ENCODE measurements at regions not wholly inside any gene's neighbourhood (a gene's known extent, or its start where the extent isn't known, plus 50 kb on each side); places are given as distances from the start of the nearest gene placed in this dataset.
A peak's percentile ranks its signal among the peaks of the same experiment; 100 is the strongest.

DNA sequence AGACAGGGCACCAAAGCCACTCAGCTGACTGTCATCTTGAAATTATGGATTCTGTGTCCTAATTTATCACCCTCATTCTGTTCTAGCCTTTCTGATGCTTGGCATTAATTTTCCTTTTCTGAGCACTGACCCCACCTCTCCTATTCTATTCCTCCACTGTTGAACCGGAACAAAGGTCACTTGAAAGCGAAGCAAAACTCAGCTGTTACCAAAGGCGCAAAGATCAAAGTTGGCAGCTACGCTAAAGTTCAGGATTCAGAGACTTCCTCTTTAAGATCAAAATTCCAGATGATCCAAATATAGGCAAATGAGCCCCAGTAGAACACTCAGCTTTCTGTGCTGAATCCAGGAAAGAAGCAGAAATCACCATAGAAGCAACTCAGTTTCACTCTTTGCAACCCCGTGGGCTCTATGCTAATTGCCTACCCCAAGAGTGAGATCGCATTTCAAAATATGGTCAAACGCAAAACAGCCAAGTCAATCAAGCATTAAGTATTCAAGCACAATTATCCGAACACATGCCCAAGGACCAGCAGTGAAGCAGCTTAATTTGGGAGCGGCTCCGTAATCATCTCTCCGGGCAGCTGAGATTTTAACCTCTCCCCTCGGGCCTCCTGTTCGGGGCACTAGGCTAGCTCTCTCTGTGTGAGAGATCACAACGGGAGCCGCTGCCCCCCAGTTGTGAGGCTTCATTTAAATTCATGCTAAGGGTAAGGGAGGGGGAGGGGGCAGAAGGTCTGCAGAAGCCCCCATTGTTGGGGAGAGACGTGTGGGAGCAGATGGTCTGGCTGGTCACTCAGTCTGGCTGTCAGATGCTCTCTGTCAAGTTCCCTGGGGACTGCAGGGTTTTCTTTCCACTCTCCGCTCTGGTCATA, 288.6 kb downstream of the ELAVL2 start:
- no peaks in the 10 kb centered on the region for H3K36me3 ChIP-seq
- no peak overlapping the region for H3K27ac ChIP-seq
- peak overlapping the region in 2 of 4 donors; percentile 10 to 16 for H3K4me3 ChIP-seq
- 10 to 16% (median 14%) methylated on average over 15 to 17 of the region's 17 CpGs for WGBS, 5 donors
- intact Hi-C loops (cut with DNase I; ENCODE audit: low total_unique reads): no loop called here
- peaks cover 0 to 12% (median 4%) of the 10 kb centered on the region in 4 donors for H3K4me1 ChIP-seq
- H3K9me3 ChIP-seq: no peaks in the 10 kb centered on the region
- DNase-seq: peak in 1 of 2 donors; percentile 12
- H3K27me3 ChIP-seq: peaks cover 0 to 9% (median 0%) of the 10 kb centered on the region in 3 donors
- no peak for TF ChIP-seq POLR2AphosphoS5 (IDR thresholded peaks at IDR 0.05)
- no peak for TF ChIP-seq EP300 (IDR thresholded peaks at IDR 0.05)
- no peak for TF ChIP-seq POLR2A (IDR thresholded peaks at IDR 0.05)

GRCh38 chr9:23538067-23538402, 288.0 kb downstream of the ELAVL2 start:
- TF ChIP-seq POLR2AphosphoS5 (IDR thresholded peaks at IDR 0.05) (no peak), EP300 (IDR thresholded peaks at IDR 0.05) (no peak), POLR2A (IDR thresholded peaks at IDR 0.05) (no peak)
- TF ChIP-seq, protein P1, sequence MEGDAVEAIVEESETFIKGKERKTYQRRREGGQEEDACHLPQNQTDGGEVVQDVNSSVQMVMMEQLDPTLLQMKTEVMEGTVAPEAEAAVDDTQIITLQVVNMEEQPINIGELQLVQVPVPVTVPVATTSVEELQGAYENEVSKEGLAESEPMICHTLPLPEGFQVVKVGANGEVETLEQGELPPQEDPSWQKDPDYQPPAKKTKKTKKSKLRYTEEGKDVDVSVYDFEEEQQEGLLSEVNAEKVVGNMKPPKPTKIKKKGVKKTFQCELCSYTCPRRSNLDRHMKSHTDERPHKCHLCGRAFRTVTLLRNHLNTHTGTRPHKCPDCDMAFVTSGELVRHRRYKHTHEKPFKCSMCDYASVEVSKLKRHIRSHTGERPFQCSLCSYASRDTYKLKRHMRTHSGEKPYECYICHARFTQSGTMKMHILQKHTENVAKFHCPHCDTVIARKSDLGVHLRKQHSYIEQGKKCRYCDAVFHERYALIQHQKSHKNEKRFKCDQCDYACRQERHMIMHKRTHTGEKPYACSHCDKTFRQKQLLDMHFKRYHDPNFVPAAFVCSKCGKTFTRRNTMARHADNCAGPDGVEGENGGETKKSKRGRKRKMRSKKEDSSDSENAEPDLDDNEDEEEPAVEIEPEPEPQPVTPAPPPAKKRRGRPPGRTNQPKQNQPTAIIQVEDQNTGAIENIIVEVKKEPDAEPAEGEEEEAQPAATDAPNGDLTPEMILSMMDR (IDR thresholded peaks at IDR 0.05): no peak
- no peaks in the 10 kb centered on the region for H3K36me3 ChIP-seq

GRCh38 chr9:23538461-23539003, 287.5 kb downstream of the ELAVL2 start:
- TF ChIP-seq EP300 (IDR thresholded peaks at IDR 0.05): no peak
- TF ChIP-seq, protein P1 (IDR thresholded peaks at IDR 0.05): no peak
- TF ChIP-seq POLR2AphosphoS5 (IDR thresholded peaks at IDR 0.05): no peak
- WGBS, 5 donors: 49 to 67% (median 56%) methylated on average over 4 of the region's 4 CpGs
- intact Hi-C loops (cut with DNase I; ENCODE audit: low total_unique reads): no loop called here

More at GRCh38 chr9:23538067-23538402, 288.0 kb downstream of the ELAVL2 start:
- Histone ChIP-seq H3K27me3 (peaks cover 0 to 9% (median 0%) of the 10 kb centered on the region in 3 donors), H3K4me1 (peaks cover 0 to 12% (median 4%) of the 10 kb centered on the region in 4 donors), H3K9me3 (no peaks in the 10 kb centered on the region), H3K27ac (no peak overlapping the region), H3K4me3 (peak overlapping the region in 1 of 4 donors; percentile 16)
- DNase-seq: peak in 1 of 2 donors; percentile 10
- 32 to 42% (median 40%) methylated on average over 12 of the region's 12 CpGs for WGBS, 5 donors
- intact Hi-C loops (cut with DNase I; ENCODE audit: low total_unique reads): no loop called here

GRCh38 chr9:23539311-23539710, 286.7 kb downstream of the ELAVL2 start:
- WGBS, 5 donors: 42 to 83% (median 53%) methylated on average over 1 of the region's 1 CpG
- TF ChIP-seq, protein P1 (IDR thresholded peaks at IDR 0.05): no peak
- TF ChIP-seq POLR2A (IDR thresholded peaks at IDR 0.05): no peak
- no peak for TF ChIP-seq EP300 (IDR thresholded peaks at IDR 0.05)
- TF ChIP-seq POLR2AphosphoS5 (IDR thresholded peaks at IDR 0.05): no peak

More at GRCh38 chr9:23538461-23539003, 287.5 kb downstream of the ELAVL2 start:
- Histone ChIP-seq H3K27ac (no peak overlapping the region), H3K4me3 (no peak overlapping the region), H3K9me3 (no peaks in the 10 kb centered on the region), H3K27me3 (peaks cover 0 to 9% (median 0%) of the 10 kb centered on the region in 3 donors), H3K36me3 (no peaks in the 10 kb centered on the region), H3K4me1 (peaks cover 0 to 12% (median 4%) of the 10 kb centered on the region in 4 donors)
- peak in 1 of 2 donors; percentile 4 for DNase-seq

More at GRCh38 chr9:23539311-23539710, 286.7 kb downstream of the ELAVL2 start:
- no peaks in the 10 kb centered on the region for H3K36me3 ChIP-seq
- no peak for DNase-seq
- no peak overlapping the region for H3K27ac ChIP-seq
- no peaks in the 10 kb centered on the region for H3K9me3 ChIP-seq
- H3K27me3 ChIP-seq: peaks cover 0 to 9% (median 0%) of the 10 kb centered on the region in 3 donors
- intact Hi-C loops (cut with DNase I; ENCODE audit: low total_unique reads): no loop called here
- peaks cover 0 to 12% (median 4%) of the 10 kb centered on the region in 4 donors for H3K4me1 ChIP-seq
- H3K4me3 ChIP-seq: no peak overlapping the region
